ENCODE measurements at regions not wholly inside any gene's neighbourhood (a gene's known extent, or its start where the extent isn't known, plus 50 kb on each side); places are given as distances from the start of the nearest gene placed in this dataset.

DNA sequence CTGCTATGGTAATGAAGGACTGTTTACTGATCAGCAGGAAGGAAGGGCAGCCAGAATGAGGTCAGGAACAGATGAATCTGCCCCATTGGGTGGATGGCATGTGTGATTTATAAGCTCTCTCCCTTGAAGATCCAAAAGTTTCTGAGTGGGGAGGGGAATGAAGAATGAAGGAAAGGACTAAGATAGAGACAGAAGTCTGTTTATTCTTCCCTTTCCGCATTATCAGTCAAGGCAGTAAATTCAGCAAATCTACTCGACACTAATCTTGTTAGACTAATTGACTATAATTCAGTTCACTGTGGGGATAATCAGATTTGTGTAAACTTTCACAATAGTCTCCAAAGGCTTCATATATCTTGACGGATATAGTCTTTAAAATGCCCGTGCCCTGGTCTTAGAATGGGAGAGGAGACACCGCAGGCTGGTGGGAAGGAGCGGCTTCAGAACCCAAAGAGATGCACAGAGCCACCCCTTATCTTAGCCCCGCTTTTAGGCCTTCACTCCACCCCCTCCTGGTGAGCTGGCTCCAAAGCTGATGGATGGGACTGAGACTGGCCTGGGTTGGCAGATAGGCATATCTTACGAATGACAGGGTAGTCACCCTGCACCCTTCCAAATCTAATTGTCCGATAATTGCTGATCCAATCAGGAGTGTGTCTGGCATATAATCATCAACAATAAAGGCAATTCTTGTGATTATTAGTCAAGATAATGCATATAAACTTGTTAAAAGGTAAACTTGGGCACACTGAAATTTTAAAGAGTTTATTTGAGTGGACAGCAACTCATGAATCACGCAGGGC lies 76.0 kb upstream of the PPM1J start:
- ATAC-seq (ENCODE audit: low FRiP score) = no peak
- TF ChIP-seq, protein P1, sequence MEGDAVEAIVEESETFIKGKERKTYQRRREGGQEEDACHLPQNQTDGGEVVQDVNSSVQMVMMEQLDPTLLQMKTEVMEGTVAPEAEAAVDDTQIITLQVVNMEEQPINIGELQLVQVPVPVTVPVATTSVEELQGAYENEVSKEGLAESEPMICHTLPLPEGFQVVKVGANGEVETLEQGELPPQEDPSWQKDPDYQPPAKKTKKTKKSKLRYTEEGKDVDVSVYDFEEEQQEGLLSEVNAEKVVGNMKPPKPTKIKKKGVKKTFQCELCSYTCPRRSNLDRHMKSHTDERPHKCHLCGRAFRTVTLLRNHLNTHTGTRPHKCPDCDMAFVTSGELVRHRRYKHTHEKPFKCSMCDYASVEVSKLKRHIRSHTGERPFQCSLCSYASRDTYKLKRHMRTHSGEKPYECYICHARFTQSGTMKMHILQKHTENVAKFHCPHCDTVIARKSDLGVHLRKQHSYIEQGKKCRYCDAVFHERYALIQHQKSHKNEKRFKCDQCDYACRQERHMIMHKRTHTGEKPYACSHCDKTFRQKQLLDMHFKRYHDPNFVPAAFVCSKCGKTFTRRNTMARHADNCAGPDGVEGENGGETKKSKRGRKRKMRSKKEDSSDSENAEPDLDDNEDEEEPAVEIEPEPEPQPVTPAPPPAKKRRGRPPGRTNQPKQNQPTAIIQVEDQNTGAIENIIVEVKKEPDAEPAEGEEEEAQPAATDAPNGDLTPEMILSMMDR (IDR thresholded peaks at IDR 0.05) = no peak
- DNase-seq (ENCODE audit: low spot score) = no peak

DNA sequence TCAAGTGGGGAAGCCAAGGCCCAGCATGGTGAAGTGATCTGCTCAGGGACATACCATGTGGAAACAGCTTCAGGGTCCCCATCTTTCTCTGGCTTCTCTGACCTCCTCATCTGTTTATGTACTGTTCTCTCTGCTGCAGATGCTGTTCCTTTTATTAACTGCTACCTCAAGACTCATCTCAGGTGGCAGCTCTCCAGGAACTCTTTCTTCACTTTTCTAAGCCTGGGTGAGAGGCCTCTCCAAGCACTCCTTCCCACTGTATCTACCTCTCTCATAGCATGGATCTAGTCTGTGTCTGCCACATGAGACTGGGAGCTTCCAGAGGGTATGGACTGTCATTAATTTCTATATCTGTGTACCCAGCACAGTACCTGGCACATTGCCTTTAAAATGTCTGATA lies 73.4 kb upstream of the PPM1J start:
- TF ChIP-seq, protein P1 (IDR thresholded peaks at IDR 0.05) = no peak
- ATAC-seq (ENCODE audit: low FRiP score) = no peak
- DNase-seq (ENCODE audit: low spot score) = no peak

DNA sequence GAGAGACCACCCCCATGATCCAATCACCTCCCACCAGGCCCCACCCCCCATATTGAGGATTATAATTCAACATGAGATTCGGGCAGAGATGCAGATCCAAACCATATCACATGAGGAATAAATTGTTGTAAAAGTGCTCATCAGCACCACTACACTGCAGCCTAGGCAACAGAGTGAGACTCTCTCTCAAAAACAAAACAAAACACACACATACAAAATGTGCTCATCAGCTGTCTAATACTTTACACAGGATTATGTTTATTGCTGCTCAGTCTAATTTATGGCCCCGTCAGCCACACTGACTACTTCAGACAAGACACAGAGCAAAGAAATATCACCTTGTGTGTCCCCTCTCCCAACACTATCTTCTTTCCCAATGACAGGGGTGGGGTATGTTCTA lies 72.9 kb upstream of the PPM1J start:
- ATAC-seq (ENCODE audit: low FRiP score) = no peak
- DNase-seq (ENCODE audit: low spot score) = no peak
- TF ChIP-seq, protein P1 (IDR thresholded peaks at IDR 0.05) = no peak

DNA sequence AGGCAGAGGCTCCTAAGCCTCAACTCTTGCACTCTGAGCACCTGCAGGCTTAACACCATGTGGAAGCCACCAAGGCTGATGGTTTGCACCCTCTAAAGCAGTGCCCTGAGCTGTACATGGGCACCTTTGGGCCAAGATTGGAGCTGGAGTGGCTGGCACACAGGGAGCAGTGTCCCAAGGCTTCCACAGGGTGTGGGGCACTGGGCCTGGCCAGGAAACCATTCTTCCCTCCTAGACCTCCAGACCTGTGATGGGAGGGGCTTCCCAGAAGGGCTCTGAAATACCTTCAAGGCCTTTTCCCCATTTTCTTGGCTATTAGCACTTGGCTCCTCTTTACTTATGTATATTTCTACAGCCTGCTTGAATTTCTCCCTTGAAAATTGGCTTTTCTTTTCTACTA lies 67.9 kb upstream of the PPM1J start:
- TF ChIP-seq, protein P1 (IDR thresholded peaks at IDR 0.05) = no peak
- ATAC-seq (ENCODE audit: low FRiP score) (no peak), DNase-seq (ENCODE audit: low spot score) (no peak)

DNA sequence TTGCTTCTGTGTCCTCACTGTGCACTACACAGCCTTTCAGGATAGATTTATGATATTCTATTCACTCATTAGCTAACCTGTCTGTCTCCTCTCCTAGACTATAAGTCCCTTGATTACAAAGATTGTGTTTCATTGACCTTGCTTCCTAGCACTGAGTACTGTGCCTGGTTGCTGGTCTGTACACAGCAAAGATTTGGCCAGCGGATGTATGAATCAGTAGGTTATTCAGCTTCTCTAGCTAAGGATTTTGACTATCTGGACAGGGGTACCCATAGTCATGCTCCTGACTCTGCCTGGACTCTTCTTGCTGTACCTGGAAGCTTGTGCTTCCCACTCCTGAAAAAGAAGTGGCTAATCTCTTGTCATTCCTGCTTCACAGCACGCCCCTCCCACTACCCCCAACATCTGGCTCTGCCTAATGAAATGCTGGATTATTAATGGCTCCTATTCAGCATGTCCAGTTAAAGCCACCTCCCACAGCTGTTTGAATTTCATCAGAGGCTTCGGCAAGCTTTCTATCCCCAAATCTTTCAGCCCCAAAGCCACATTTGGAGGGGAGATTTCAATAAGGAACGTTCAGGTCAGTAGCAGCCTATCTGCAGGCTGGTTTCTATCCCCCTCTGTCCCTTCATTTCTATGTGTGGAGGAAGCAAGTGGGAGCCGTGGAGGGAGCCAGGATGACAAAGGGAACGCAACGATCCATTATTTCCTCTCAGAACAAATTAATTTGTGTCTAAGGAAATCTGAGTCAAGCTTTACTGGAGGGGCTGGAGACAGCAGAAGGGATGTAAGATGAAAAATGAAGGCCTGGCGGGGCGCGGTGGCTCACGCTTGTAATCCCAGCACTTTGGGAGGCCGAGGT lies 64.8 kb upstream of the PPM1J start:
- DNase-seq (ENCODE audit: low spot score) (no peak), ATAC-seq (ENCODE audit: low FRiP score) (no peak)
- TF ChIP-seq, protein P1 (IDR thresholded peaks at IDR 0.05) = no peak

- ATAC-seq (ENCODE audit: low FRiP score) (no peak), DNase-seq (ENCODE audit: low spot score) (no peak)
- TF ChIP-seq, protein P1 (IDR thresholded peaks at IDR 0.05) = no peak
These were observed 63.0 kb upstream of the PPM1J start for GRCh38 chr1:112778137-112778536.
